AG09319 (cell line): ENCODE measurements at regions not wholly inside any gene's neighbourhood (a gene's known extent, or its start where the extent isn't known, plus 50 kb on each side); places are given as distances from the start of the nearest gene placed in this dataset.

Experiments
- DNase-seq: peaks from one replicate; pipeline ENCODE4 v3.0.0-alpha.2; 2010; ENCODE audit warnings: low read depth; ENCODE audit errors: extremely low read depth
- TF ChIP-seq, protein P1 (sequence below): IDR thresholded peaks from 2 replicates; pipeline ENCODE4 v1.5.1; 2011; ENCODE audit warnings: low read depth, mild to moderate bottlenecking, inconsistent platforms, low read length, moderate library complexity

DNA sequence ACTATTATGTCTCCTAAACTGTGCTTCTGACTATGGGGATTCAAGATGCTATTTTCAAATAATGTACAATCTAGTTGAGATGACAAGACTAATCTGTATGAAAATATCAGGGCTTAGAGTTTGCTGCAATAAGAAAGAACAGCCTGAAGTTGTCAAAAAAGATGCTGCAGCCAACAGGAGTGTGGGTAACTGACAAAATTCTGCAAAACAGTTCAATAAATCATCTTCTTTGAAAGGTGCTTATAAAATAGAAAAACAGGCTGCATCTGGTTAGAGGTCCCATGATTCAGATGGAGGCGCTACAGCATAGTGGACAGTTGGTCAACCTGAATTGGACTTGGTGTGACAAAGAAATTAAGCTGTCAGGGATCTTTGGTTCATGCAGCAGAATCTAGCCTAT is 511.0 kb downstream of the XPNPEP1 start:
- no peak for DNase-seq
- TF ChIP-seq, protein P1, sequence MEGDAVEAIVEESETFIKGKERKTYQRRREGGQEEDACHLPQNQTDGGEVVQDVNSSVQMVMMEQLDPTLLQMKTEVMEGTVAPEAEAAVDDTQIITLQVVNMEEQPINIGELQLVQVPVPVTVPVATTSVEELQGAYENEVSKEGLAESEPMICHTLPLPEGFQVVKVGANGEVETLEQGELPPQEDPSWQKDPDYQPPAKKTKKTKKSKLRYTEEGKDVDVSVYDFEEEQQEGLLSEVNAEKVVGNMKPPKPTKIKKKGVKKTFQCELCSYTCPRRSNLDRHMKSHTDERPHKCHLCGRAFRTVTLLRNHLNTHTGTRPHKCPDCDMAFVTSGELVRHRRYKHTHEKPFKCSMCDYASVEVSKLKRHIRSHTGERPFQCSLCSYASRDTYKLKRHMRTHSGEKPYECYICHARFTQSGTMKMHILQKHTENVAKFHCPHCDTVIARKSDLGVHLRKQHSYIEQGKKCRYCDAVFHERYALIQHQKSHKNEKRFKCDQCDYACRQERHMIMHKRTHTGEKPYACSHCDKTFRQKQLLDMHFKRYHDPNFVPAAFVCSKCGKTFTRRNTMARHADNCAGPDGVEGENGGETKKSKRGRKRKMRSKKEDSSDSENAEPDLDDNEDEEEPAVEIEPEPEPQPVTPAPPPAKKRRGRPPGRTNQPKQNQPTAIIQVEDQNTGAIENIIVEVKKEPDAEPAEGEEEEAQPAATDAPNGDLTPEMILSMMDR = no peak

DNA sequence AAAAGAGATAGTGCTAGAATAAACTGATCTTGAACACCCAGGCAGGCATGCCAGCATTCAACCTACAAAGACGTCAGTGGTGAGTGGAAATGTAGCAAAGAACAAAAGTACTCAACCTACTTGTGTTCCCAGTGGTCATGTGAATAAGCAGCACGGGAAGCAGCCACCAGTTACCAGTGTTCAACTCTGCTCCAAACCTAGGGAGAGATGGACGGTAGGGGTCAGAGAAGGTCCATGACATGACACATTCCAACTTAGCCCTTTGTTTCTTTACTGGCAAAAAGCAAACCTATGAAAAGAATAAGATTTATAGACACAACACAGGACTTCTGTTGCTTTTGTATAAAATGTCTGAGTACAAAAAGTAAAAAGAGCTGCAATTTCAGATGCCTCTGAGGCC is 511.4 kb downstream of the XPNPEP1 start:
- TF ChIP-seq, protein P1 = no peak
- no peak for DNase-seq

DNA sequence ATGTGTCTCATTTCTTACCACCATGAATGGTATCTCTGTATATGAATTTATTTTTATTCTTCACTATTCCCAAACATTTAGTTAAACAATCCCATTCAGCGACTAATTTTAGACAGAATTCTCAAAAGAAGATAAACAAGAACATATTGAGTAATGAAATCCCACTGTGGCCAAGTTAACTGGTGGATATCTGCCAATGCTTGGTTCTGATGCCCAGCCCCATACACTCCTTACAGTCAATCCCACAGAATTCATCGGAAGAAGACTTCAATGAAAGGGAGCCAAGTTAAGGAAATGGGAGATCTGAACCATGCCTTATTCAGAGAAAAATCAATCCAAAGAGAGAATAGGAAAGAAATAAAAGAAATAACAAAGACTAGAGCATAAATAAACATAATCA is 518.0 kb downstream of the XPNPEP1 start:
- DNase-seq = no peak
- TF ChIP-seq, protein P1 = no peak

DNA sequence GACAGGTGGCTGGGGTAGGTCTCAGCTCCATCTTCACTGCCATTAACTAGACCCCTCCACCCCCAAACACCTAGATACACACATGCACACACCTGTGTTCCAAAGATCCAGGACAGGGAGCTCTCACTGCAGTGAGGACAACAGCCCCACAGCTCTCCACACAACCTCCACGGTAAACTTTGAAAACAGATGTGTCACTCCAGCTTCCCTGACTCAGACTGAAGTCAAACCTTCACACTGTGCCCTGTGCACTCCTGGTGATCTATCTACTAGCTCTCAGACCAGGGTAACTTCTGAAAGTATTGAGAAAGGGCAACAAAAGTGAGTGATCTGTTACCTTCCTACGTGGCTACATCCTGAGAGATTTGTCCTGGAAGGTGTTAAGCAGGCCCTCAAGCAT is 519.8 kb downstream of the XPNPEP1 start:
- TF ChIP-seq, protein P1 = no peak
- no peak for DNase-seq

DNA sequence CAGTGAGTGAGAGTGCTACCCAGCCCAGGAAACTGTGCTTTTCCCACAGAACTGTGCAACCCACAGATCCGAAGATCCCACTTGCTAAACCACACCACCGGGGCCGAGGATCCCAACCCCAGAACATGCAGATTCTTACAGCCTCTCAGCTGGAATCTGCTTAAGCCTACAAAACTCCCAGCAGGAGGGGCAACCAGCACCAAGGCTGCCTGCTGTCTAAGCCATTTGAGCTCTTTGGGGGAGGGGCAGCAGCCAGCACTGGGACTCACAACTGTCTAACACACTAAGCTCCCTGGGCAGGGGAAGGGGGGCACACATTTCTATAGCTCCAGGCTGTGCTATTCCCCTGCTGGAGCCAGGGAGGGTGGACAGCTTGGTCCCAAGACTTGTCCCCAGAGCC is 529.9 kb downstream of the XPNPEP1 start:
- TF ChIP-seq, protein P1 = no peak
- no peak for DNase-seq

DNA sequence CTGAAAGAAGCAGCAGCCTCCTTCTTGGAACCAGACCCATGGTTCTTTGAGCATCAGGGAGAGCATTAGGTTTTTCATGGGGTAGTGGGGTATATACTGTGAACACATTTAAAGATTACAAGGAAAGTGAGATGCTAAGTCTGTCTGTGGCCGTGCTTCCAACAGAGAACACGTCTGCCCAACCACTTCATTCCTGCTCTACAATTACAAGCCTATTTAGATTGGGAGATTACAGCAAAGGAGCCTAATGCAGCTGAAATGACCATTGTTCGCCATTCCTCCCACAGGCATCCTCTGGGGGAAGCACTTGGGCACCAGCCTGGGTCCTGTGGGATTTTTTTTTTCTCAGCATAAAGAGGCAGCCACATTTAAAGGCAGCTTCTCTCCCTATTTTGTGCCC is 536.4 kb downstream of the XPNPEP1 start:
- TF ChIP-seq, protein P1 = no peak
- DNase-seq = no peak

DNA sequence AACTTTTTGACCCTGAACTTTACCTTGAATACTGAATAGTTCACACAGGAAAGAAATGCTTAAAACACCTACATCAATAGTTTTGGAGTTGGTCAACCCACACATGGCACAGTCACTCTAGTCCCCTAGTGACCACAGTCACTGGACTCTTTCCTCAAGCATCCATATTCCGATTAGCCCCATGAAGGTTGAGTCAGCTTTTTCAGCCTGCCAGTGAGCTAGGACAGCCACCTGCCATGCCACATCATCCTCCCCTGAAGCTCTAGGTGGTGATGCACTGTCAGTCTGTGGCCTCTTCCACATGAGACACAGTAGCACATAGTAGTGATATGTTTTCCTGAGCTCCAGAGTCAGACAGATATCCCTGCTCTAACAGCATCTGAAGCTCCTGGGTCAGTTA is 537.2 kb downstream of the XPNPEP1 start:
- TF ChIP-seq, protein P1 = no peak
- no peak for DNase-seq
